Mesothelial cell of epicardium (in vitro differentiated cells): ENCODE measurements at regions not wholly inside any gene's neighbourhood (a gene's known extent, or its start where the extent isn't known, plus 50 kb on each side); places are given as distances from the start of the nearest gene placed in this dataset.

Experiments
- DNase-seq, 2 experiments: peaks; one replicate each; pipeline ENCODE4 v3.0.0; 2021; ENCODE audit warnings: low spot score in 2 of 2; ENCODE audit not compliant: unreplicated experiment in 2 of 2
- H3K27ac Mint-ChIP-seq: 2 replicates; pipeline ENCODE4 v1.8.0; 2021; ENCODE audit warnings: mixed read lengths
- H3K27me3 Mint-ChIP-seq: 2 replicates; pipeline ENCODE4 v1.8.0; 2021; ENCODE audit warnings: low read depth, mixed read lengths
- H3K36me3 Mint-ChIP-seq: 2 replicates; pipeline ENCODE4 v1.8.0; 2021; ENCODE audit warnings: mixed read lengths
- H3K4me1 Mint-ChIP-seq: 2 replicates; pipeline ENCODE4 v1.8.0; 2021; ENCODE audit warnings: mixed read lengths
- H3K4me3 Mint-ChIP-seq: 2 replicates; pipeline ENCODE4 v1.8.0; 2021; ENCODE audit warnings: mild to moderate bottlenecking, moderate library complexity, mixed read lengths
- H3K9me3 Mint-ChIP-seq: 2 replicates; pipeline ENCODE4 v1.8.0; 2021; ENCODE audit warnings: mixed read lengths
- CTCF ChIP-seq: fragments of 200-600 bp; sonication (generic); IDR thresholded peaks from one replicate; pipeline ENCODE4 v1.5.0; 2021; ENCODE audit warnings: antibody characterized with exemption; ENCODE audit not compliant: unreplicated experiment

- no peak for TF ChIP-seq CTCF
- DNase-seq: no peak
- Mint-ChIP-seq H3K9me3 (no peaks in the 10 kb centered on the region), H3K27ac (no peak overlapping the region), H3K36me3 (no peaks in the 10 kb centered on the region), H3K27me3 (peaks cover 7% of the 10 kb centered on the region), H3K4me3 (no peak overlapping the region), H3K4me1 (peaks cover 10% of the 10 kb centered on the region)
Observed at GRCh38 chr20:57093766-57094165, 172.7 kb downstream of the BMP7 start.

GRCh38 chr20:57094252-57094891, 172.1 kb downstream of the BMP7 start:
- no peak overlapping the region for H3K4me3 Mint-ChIP-seq
- H3K27me3 Mint-ChIP-seq: peaks cover 7% of the 10 kb centered on the region
- no peak for TF ChIP-seq CTCF
- no peak overlapping the region for H3K27ac Mint-ChIP-seq
- peaks cover 10% of the 10 kb centered on the region for H3K4me1 Mint-ChIP-seq
- no peaks in the 10 kb centered on the region for H3K9me3 Mint-ChIP-seq
- DNase-seq: no peak
- no peaks in the 10 kb centered on the region for H3K36me3 Mint-ChIP-seq

GRCh38 chr20:57094991-57095390, 171.4 kb downstream of the BMP7 start:
- no peak for DNase-seq
- TF ChIP-seq CTCF: no peak
- H3K4me1 Mint-ChIP-seq: peaks cover 10% of the 10 kb centered on the region
- peaks cover 9% of the 10 kb centered on the region for H3K27me3 Mint-ChIP-seq
- no peak overlapping the region for H3K27ac Mint-ChIP-seq
- no peaks in the 10 kb centered on the region for H3K9me3 Mint-ChIP-seq
- H3K36me3 Mint-ChIP-seq: no peaks in the 10 kb centered on the region
- no peak overlapping the region for H3K4me3 Mint-ChIP-seq

DNA sequence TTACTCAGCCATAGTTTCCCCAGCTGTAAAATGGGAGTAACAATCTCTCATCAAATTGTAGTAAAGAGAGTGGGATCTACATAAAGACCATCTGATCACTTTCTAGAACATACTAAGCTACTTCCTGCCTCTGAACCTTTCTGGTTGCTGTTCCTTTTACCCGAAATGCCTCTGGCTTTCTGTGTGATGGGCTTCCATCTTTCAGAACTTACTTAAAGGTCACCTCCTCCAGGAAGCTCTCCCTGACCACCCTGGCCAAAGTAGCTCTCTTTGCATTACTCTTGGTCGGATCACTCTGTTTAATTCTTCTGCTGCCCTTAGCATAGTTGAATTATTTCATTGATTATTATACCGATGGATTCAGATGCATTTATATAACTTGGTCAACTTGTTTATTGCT, 171.0 kb downstream of the BMP7 start:
- no peak for TF ChIP-seq CTCF
- Mint-ChIP-seq H3K36me3 (no peaks in the 10 kb centered on the region), H3K9me3 (no peaks in the 10 kb centered on the region), H3K4me3 (no peak overlapping the region), H3K4me1 (peaks cover 10% of the 10 kb centered on the region), H3K27me3 (peaks cover 9% of the 10 kb centered on the region), H3K27ac (no peak overlapping the region)
- no peak for DNase-seq

DNA sequence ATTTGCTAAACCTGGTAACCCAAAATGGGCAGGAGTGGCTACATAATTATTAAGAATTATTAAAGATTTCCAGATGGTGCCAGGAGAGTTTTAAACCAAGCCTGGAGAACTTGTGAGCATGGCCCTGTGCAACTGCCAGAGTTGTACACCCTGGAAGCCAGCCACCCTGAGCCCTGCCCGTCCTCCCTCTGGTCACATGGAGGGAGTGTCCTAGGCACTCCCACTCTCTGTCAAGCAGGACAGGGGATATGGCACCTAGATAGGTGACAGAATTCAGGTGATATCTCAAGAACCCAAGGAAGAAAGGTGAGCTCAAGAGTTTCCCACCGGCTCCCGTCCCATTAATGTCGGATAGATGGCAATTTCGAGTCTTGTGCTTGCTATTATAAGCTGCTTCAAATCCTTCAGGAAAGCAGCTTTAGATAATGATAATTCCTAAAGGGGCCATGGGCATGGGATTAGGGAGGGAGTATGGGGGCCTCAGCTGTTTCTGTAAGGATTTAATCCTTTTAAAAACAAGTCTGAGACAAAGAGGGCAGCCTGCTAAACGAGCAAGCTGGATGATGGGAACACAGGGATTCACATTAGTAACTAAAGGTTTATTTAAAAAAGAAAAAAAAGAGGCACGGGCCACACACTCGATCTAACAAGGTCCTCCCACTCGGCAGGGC, 169.1 kb downstream of the BMP7 start:
- no peaks in the 10 kb centered on the region for H3K36me3 Mint-ChIP-seq
- no peak overlapping the region for H3K4me3 Mint-ChIP-seq
- H3K4me1 Mint-ChIP-seq: peaks cover 6% of the 10 kb centered on the region
- DNase-seq: no peak
- peaks cover 5% of the 10 kb centered on the region for H3K27me3 Mint-ChIP-seq
- no peak overlapping the region for H3K27ac Mint-ChIP-seq
- H3K9me3 Mint-ChIP-seq: no peaks in the 10 kb centered on the region
- TF ChIP-seq CTCF: no peak
